ENCODE measurements at regions not wholly inside any gene's neighbourhood (a gene's known extent, or its start where the extent isn't known, plus 50 kb on each side); places are given as distances from the start of the nearest gene placed in this dataset.

- Histone ChIP-seq H2AFZ (ENCODE audit: low read length) (no peak overlapping the region), H4K91ac (ENCODE audit: insufficient read length, low read depth, low read length) (no peak overlapping the region), H3T11ph (ENCODE audit: low read length) (no peak overlapping the region)
Observed at GRCh38 chr4:54861201-54861600, 203.4 kb downstream of the KIT start.

More at GRCh38 chr4:54861201-54861600, 203.4 kb downstream of the KIT start:
- H3K9ac ChIP-seq (ENCODE audit: extremely low read depth, insufficient read length, low read length), result no peak overlapping the region
- no peaks in the 10 kb centered on the region for H3K27me3 ChIP-seq (ENCODE audit: insufficient read depth, low read length)
- Mint-ChIP-seq H3K4me3 (no peak overlapping the region), H3K27me3 (ENCODE audit: low read depth) (peaks cover 3% of the 10 kb centered on the region), H3K36me3 (ENCODE audit: insufficient read depth in 1 of 3, low read depth in 3 of 3) (no peaks in the 10 kb centered on the region), H3K4me1 (no peaks in the 10 kb centered on the region), H3K9me3 (no peaks in the 10 kb centered on the region), H3K27ac (no peak overlapping the region)
- no peaks in the 10 kb centered on the region for H3K79me1 ChIP-seq (ENCODE audit: insufficient read depth, low read depth, low read length, poor library complexity, severe bottlenecking)
- no peak overlapping the region for H2AK5ac ChIP-seq (ENCODE audit: insufficient read length, low read length)
- H2BK5ac ChIP-seq (ENCODE audit: insufficient read length, low read length), result no peak overlapping the region
- H3K18ac ChIP-seq (ENCODE audit: insufficient read length, low read depth, low read length), result no peak overlapping the region
- no peak overlapping the region for H2BK12ac ChIP-seq (ENCODE audit: insufficient read length, low read depth, low read length)
- no peak overlapping the region for H3K23ac ChIP-seq (ENCODE audit: insufficient read length, low read depth, low read length)
- TF ChIP-seq CTCF (conservative IDR thresholded peaks at IDR 0.05), result no peak
- no peak overlapping the region for H2BK20ac ChIP-seq (ENCODE audit: low read depth, low read length, poor library complexity, severe bottlenecking)
- H3K56ac ChIP-seq (ENCODE audit: insufficient read length, low read depth, low read length), result no peak overlapping the region
- no peaks in the 10 kb centered on the region for H3K9me3 ChIP-seq (ENCODE audit: control insufficient read depth, low read depth, low read length)
- no peaks in the 10 kb centered on the region for H3K4me1 ChIP-seq (ENCODE audit: insufficient read depth, low read length)
- H3K14ac ChIP-seq (ENCODE audit: insufficient read depth, low read length), result no peak overlapping the region
- H3K79me2 ChIP-seq (ENCODE audit: insufficient read depth, low read length), result no peaks in the 10 kb centered on the region
- WGBS (ENCODE audit: extremely low coverage, insufficient read length, low lambda C conversion rate), result no CpG with 5 or more reads among the region's 2 CpGs
- no peak overlapping the region for H4K5ac ChIP-seq (ENCODE audit: insufficient read length, low read depth, low read length)
- H4K20me1 ChIP-seq (ENCODE audit: control insufficient read depth, insufficient read depth, insufficient read length), result no peaks in the 10 kb centered on the region
- H2BK120ac ChIP-seq (ENCODE audit: low read depth, low read length, poor library complexity, severe bottlenecking), result no peak overlapping the region
- no peak overlapping the region for H3K4ac ChIP-seq (ENCODE audit: low read depth, low read length)
- no peak overlapping the region for H3K4me2 ChIP-seq (ENCODE audit: insufficient read depth, insufficient read length, low read length)
- no peak overlapping the region for H4K8ac ChIP-seq (replicated peaks; ENCODE audit: insufficient read length, low read depth, low read length)
- H2BK15ac ChIP-seq (ENCODE audit: low read depth, low read length), result no peak overlapping the region
- no peaks in the 10 kb centered on the region for H3K23me2 ChIP-seq (ENCODE audit: insufficient read length, low read depth, low read length, poor library complexity, severe bottlenecking)
- no peak for DNase-seq
- H3K27ac ChIP-seq (ENCODE audit: insufficient read length, low read depth, low read length), result no peak overlapping the region
